GM19463 (cell line): ENCODE measurements at regions not wholly inside any gene's neighbourhood (a gene's known extent, or its start where the extent isn't known, plus 50 kb on each side); places are given as distances from the start of the nearest gene placed in this dataset.

Experiments used
- ATAC-seq: cut with Tn5 transposase; IDR thresholded peaks from one replicate; pipeline ENCODE4 v1.9.1; 2021; ENCODE audit warnings: mild to moderate bottlenecking, moderate library complexity; ENCODE audit not compliant: unreplicated experiment

- ATAC-seq, result no peak
These were observed 69.6 kb upstream of the MACF1 start for GRCh38 chr1:39134768-39135333.

GRCh38 chr1:39136638-39137037, 67.9 kb upstream of the MACF1 start:
- ATAC-seq, result no peak

- no peak for ATAC-seq
These were observed 64.7 kb upstream of the MACF1 start for GRCh38 chr1:39139723-39140360.

- ATAC-seq, result no peak
These were observed 62.6 kb upstream of the MACF1 start for GRCh38 chr1:39141925-39142324.

- ATAC-seq, result no peak
These were observed 62.0 kb upstream of the MACF1 start for GRCh38 chr1:39142401-39143060.

- no peak for ATAC-seq
These were observed 59.6 kb upstream of the MACF1 start for GRCh38 chr1:39144924-39145323.

GRCh38 chr1:39145331-39145965, 59.0 kb upstream of the MACF1 start:
- ATAC-seq, result no peak

GRCh38 chr1:39146681-39147080, 57.8 kb upstream of the MACF1 start:
- no peak for ATAC-seq

- ATAC-seq, result no peak
These were observed 57.1 kb upstream of the MACF1 start for GRCh38 chr1:39147099-39148025.

GRCh38 chr1:39148942-39149341, 55.6 kb upstream of the MACF1 start:
- ATAC-seq, result no peak

- no peak for ATAC-seq
These were observed 55.0 kb upstream of the MACF1 start for GRCh38 chr1:39149509-39149908.

- ATAC-seq, result no peak
These were observed 53.7 kb upstream of the MACF1 start for GRCh38 chr1:39150779-39151178.

- ATAC-seq, result no peak
These were observed 53.2 kb upstream of the MACF1 start for GRCh38 chr1:39151267-39151666.

- no peak for ATAC-seq
These were observed 51.6 kb upstream of the MACF1 start for GRCh38 chr1:39152923-39153322.

GRCh38 chr1:39153684-39154083, 50.8 kb upstream of the MACF1 start:
- ATAC-seq, result no peak

GRCh38 chr1:39154553-39155421, 49.7 kb upstream of the MACF1 start:
- no peak for ATAC-seq
